Brain pericyte (primary cell): ENCODE measurements at regions not wholly inside any gene's neighbourhood (a gene's known extent, or its start where the extent isn't known, plus 50 kb on each side); places are given as distances from the start of the nearest gene placed in this dataset.
A peak's percentile ranks its signal among the peaks of the same experiment; 100 is the strongest.

ENCODE experiments used
- DNase-seq: peaks from one replicate; pipeline ENCODE4 v3.0.0-alpha.2; 2012; ENCODE audit warnings: low read depth, low spot score

DNA sequence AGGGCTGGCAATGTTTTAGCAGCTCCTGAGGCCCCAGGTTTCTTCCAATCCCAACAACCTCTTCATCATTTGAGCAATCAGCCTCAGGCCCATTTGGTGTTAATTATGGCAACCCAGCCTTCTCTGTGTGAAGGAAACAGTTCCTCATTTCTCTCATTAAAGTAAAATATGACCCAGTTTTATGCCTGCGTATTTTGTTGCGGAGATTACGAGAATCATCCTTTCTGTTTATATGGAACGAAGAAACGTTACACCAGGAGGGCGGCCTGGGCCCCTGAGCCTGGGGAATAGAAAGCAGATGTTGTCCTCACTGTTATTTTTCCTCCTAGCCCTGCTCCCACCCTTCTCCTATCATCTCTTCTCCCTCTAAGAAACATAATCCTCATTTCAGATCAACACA lies 332.2 kb upstream of the USP24 start:
- DNase-seq = no peak

DNA sequence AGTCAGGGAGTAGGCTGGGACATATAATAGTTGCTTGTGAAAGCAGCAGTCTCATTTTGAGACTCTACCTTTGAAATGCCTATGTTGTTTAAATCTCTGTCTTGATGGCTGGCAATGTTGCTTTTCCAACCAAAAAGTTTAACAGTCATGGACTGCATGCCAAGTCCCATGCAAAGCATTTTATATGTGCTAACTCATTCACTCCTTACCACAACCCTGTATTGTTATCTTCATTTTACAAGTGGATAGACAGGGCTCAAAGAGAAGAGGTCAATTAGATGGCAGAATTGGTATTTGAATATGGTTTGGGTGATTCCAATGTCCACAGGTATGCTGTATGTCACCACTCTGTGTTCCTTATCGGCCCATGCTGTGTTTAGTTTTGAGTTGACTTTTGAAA lies 331.4 kb upstream of the USP24 start:
- no peak for DNase-seq

DNA sequence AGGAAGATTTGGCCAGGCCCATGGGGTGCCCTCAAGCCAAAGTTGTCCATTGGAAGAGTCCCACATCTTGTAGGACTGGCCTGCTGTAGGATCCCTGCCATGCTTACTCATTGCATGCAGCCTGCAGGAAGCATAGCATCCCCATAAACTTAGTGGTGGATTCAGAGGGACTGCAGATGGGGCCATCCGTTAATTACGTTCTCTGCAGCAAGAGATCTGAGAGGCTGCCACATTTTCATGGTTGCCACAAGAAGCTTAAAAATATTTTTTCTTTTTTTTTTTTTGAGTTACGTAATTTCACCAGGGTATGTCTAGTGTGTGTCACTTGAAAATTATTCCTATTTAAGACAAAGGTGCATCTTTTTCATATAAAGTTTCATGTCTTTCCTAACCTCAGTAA lies 329.7 kb upstream of the USP24 start:
- no peak for DNase-seq

DNA sequence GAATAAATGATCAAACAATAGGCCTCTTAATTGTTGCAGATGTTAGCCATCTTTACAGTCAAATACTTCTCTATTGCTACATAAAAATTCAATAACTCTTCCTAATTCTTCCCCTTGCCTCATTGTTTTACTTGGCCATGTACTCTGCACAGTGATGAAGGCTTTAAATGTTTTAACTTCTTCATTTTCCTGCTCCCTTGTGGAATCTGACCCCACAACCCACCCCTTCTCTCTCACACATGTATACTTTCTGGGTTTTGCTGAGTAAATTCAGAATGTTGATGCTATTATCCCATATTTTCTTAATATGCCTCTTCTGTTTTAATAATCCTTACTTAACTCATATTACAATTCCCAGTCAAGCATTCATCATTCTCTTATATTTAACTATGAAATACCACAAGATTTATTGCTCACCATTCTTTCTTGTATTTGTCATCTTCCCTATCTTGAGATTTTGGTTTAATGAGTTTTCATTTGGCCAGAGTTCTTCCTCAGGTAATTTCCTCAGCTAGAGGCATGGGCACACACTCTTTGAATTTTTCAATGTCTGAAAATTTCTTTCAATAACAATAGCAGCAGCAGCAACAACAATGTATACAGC lies 327.8 kb upstream of the USP24 start:
- peak; percentile 48 for DNase-seq

DNA sequence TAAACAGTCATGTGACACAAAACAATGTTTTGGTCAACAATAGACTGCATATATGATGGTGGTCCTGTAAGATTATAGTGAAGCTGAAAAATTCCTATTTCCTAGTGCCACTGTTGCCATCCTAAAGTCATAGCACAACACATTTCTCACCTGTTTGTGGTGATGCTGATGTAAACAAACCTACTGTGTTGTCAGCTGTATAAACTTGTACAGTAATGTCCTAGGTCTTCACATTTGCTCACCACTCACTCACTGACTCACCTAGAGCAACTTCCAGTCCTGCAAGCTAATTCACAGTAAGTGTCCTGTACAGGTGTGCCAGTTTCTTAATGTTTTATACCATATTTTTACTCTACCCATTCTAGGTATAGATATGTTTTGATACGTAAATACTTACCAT lies 326.1 kb upstream of the USP24 start:
- no peak for DNase-seq

GRCh38 chr1:55539652-55540512 lies 324.7 kb upstream of the USP24 start:
- no peak for DNase-seq

DNA sequence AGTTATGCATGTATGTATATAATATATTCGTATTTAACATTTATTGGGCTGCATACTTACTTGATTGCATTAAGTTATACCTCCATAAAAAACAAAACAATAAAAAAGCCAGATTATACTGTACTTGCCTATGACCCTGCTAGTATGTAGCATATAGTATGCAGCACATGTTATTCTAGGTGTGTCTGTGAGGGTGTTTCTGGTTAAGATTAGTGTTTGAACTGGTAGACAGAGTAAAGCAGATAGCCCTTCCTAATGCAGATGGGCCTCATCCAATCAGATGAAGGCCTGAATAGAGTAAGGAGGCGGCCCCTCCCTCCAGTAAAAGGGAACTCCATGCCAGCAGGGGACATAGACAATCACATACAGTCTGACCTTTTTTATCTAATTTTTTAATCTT lies 323.3 kb upstream of the USP24 start:
- DNase-seq = no peak

DNA sequence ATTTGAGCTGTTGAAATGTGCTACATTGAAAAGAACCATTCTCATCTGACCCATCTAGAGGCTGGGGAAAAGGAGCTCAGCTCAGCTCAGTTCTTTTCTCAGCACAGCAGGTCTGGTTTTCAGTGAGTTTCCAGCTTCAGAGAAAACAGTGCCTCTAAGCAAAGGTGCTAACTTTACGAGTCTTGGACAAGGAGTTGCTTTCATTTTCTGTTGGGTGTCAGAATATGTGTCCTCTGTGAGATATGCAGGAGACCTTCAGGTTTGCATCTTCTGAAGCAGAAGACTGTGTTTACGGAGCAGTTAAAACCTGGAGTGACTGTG lies 321.3 kb upstream of the USP24 start:
- no peak for DNase-seq

GRCh38 chr1:55535724-55536544 lies 320.8 kb upstream of the USP24 start:
- no peak for DNase-seq

GRCh38 chr1:55534565-55535121 lies 319.5 kb upstream of the USP24 start:
- DNase-seq = no peak

GRCh38 chr1:55531644-55532043 lies 316.5 kb upstream of the USP24 start:
- no peak for DNase-seq

DNA sequence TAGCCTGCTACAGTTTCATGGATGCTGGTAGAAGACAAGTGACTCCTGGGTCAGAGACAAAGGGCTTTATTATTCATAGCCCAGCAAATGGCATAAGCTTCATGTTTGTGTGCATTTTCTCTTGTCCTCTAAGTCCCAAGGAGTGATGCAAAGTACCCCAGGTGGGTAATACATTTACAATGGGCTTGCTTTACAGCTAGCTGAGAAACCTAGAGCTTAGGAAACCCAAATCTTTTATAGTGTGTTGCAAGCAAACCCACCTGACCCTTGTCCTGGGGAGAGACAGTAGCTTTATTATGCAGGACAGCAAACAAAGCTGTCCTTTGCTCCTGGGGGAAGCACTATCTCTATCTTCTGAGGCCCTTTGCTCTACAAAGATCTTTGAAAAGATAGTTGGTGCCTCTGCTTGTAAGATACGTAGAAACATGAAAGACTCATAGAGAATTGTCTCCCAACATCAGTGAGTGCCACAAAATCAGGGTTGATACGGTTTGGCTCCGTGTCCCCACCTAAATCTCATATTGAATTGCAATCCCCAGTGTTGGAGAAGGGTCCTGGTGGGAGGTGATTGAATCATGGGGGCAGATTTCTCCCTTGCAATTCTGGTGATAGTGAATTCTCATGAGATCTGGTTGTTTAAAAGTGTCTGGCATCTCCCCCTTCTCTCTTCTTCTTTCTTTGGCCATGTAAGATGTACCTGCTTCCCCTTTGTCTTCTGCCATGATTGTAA lies 315.8 kb upstream of the USP24 start:
- DNase-seq = no peak

DNA sequence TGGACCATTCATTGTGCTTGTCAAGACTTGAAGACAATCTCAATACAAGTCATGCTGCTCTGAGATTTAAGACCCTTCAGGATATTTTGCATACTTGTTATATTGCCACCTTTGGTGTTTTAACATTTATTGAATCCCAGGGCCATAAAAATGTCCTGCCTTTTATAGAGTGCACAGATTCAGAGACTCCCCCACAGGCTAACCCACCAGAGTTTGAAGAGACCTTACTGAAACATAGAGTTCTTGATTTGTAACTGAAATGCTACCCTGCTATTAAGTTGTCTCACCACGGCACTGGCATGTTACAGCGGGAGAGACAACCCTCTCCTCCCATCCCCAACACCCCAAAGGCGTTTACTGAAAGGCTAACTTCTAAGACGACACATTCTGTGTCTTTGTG lies 313.9 kb upstream of the USP24 start:
- DNase-seq = no peak

DNA sequence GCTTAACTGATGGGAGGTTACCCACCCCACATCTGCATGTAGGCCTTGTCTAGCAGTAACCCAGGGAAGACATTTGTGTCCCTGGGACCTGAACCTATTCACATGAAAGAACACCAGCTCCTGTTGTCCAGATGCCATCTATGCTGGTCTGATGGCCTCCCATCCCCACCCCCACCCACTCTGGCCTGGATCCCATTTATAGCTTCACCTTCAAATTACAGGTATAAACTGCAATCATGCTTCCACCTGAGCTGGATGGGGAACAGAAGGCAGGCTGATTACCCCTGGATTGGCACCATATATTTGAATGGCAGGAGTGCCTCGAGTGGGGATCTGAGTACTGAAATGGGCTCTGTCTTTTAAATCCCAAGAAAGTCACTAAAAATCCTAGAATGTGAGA lies 312.7 kb upstream of the USP24 start:
- DNase-seq = no peak

DNA sequence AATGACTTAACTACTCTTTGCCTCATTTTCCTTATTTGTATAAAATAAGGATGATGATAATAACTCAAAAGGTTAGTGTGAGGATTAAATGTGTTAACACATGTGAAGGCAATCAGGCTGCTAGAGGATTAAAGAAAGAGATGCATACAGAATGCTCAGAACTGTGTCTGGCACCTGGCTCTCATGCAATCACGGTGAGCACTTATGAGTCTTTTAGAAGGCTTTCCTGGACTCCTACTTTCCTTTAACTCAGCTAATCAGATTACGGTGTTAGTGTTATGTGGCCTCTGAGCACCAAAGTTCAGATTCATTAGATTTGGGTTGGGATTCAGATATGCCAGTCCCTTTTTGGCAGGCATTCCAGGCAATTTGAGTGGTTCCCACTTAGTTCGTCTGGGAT lies 311.6 kb upstream of the USP24 start:
- no peak for DNase-seq

- DNase-seq = no peak
These were observed 308.8 kb upstream of the USP24 start for GRCh38 chr1:55524006-55524405.

GRCh38 chr1:55522982-55523381 lies 307.8 kb upstream of the USP24 start:
- no peak for DNase-seq

GRCh38 chr1:55522353-55522903 lies 307.3 kb upstream of the USP24 start:
- DNase-seq = no peak

- no peak for DNase-seq
These were observed 305.7 kb upstream of the USP24 start for GRCh38 chr1:55520861-55521260.

DNA sequence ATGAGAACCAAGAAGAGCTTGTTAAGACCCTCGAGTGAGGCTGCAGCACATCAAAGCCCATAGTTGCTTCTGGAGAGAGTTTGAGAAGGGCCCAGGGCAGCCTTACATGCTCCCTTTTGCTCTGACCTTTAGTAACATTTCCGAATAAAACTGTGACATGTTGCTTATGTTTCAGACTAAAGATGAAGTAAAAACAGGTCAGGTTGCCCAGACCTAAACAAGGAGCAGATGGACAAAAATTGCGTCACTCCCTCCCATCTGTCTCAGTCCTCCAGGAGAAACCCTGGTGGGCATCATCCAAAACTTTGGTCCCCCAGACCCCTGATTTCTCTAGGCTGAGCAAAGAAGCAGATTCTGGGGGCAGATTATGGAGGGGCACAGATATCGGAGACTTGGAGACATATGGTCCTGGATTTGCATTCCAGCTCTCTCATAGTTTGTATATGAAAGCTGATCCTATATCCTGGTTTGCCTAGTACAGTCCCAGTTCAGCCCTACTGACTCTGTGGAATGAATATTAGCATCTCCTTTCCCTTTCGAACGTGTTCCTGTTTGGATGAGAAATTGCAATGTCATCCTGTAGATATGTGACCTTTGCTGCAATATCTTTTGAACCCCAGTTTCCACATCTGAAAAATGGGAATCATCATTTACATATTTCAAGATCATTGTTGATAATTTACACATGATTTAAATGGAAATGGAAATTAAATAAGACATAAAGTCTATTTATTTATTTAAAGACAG lies 304.9 kb upstream of the USP24 start:
- no peak for DNase-seq

DNA sequence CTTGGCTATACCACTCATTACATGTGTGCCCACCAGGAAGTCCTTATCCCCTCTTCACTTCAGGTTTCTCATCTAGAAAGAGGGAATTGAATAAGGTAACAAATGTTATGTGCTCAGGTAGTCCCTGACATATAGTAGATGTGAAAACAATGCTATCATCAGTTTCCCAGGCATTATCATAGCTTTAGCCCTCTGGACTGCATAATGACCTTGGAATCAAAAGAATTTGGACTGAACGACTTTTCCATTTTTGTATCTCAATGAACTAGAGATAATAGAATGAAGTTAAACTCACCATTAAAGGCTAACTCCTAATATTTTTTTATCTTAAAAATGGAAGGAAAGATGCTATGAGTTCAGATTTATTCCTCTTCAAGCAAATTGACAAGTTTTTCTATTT lies 304.1 kb upstream of the USP24 start:
- no peak for DNase-seq
